Esophagus squamous epithelium (tissue), 5 donors: ENCODE measurements at regions not wholly inside any gene's neighbourhood (a gene's known extent, or its start where the extent isn't known, plus 50 kb on each side); places are given as distances from the start of the nearest gene placed in this dataset.

ENCODE experiments used
- DNase-seq: peaks from one replicate; lab custom pipeline; 2025; lab: John Stamatoyannopoulos, UW
- H3K27ac ChIP-seq, 4 donors: fragments of 200-600 bp; sonication (generic); one replicate each; pipeline ENCODE4 v1.5.1; 2016 to 2019; ENCODE audit warnings: mild to moderate bottlenecking in 1 of 4
- H3K27me3 ChIP-seq, 4 donors: fragments of 200-600 bp; sonication (generic); 1 replicate in 3 of 4; 2 replicates in 1 of 4; pipeline versions ENCODE4 v1.5.1 to v1.6.0; 2017 to 2021; ENCODE audit warnings: antibody characterized with exemption in 1 of 4
- H3K36me3 ChIP-seq, 3 donors: fragments of 200-600 bp; sonication (generic); one replicate each; pipeline ENCODE4 v1.5.1; 2016 to 2019
- H3K4me1 ChIP-seq, 3 donors: fragments of 200-600 bp; sonication (generic); one replicate each; pipeline ENCODE4 v1.5.1; 2017 to 2019
- H3K4me3 ChIP-seq, 4 donors: fragments of 200-600 bp; sonication (generic); 1 replicate in 3 of 4; 2 replicates in 1 of 4; pipeline ENCODE4 v1.5.1; 2016 to 2019; ENCODE audit warnings: mild to moderate bottlenecking in 2 of 4, moderate library complexity in 1 of 4
- H3K9me3 ChIP-seq, 3 donors: fragments of 200-600 bp; sonication (generic); one replicate each; pipeline ENCODE4 v1.5.1; 2016 to 2019
- CTCF ChIP-seq, 6 experiments: fragments of 450-650 bp in 4 of 6; fragments of 200-600 bp in 2 of 6; sonication (generic) in 2 of 6; IDR thresholded peaks; one replicate each; pipeline ENCODE4 v1.5.1; 2016 to 2019; ENCODE audit warnings: antibody characterized with exemption in 6 of 6, mild to moderate bottlenecking in 4 of 6, moderate library complexity in 4 of 6
- POLR2A ChIP-seq, 4 donors: fragments of 450-650 bp; IDR thresholded peaks; one replicate each; pipeline ENCODE4 v1.6.1; 2017; ENCODE audit warnings: antibody characterized with exemption in 4 of 4, mild to moderate bottlenecking in 4 of 4, moderate library complexity in 3 of 4
- WGBS, 2 donors: methylation state at CpG; one replicate each; pipeline ENCODE4 v1.1.5; 2018; 5-methylcytosine and 5-hydroxymethylcytosine counted together
- intact Hi-C: fragments of 100-400 bp; cut with DNase I; formaldehyde crosslinking; loops from one replicate; pipeline ENCODE4 v1.15.0; 2022
- donor health status: DM: yes; HTN: yes; CAD: no.

- H3K4me1 ChIP-seq = no peaks in the 10 kb centered on the region
- no peak overlapping the region for H3K27ac ChIP-seq
- no peak overlapping the region for H3K4me3 ChIP-seq
- DNase-seq = no peak
- TF ChIP-seq POLR2A (IDR thresholded peaks at IDR 0.05) = no peak
- TF ChIP-seq CTCF (IDR thresholded peaks at IDR 0.05) = no peak
- WGBS, 2 donors = 76 to 85% methylated on average over 6 of the region's 6 CpGs
- no peaks in the 10 kb centered on the region for H3K9me3 ChIP-seq
- H3K36me3 ChIP-seq = no peaks in the 10 kb centered on the region
- intact Hi-C loops = loop anchor here (10.0 kb wide), 1 partner anchor 937 kb away; no protein-coding TSS in a partner anchor
- H3K27me3 ChIP-seq = no peaks in the 10 kb centered on the region
Observed at GRCh38 chr3:124627501-124627908, 102.7 kb upstream of the UMPS start.

- no peak for DNase-seq
- Histone ChIP-seq H3K4me3 (no peak overlapping the region), H3K27ac (no peak overlapping the region), H3K4me1 (no peaks in the 10 kb centered on the region), H3K36me3 (peaks cover 0 to 2% (median 0%) of the 10 kb centered on the region in 3 donors), H3K9me3 (no peaks in the 10 kb centered on the region), H3K27me3 (no peaks in the 10 kb centered on the region)
- TF ChIP-seq POLR2A (IDR thresholded peaks at IDR 0.05) = no peak
- no peak for TF ChIP-seq CTCF (IDR thresholded peaks at IDR 0.05)
- 61 to 64% methylated on average over 4 of the region's 4 CpGs for WGBS, 2 donors
- intact Hi-C loops = loop anchor here (10.0 kb wide), 1 partner anchor 936 kb away; no protein-coding TSS in a partner anchor
Observed at GRCh38 chr3:124628863-124629262, 101.4 kb upstream of the UMPS start.

- 82 to 84% methylated on average over 2 of the region's 2 CpGs for whole genome bisulfite sequencing, 2 donors
- Histone ChIP-seq H3K4me3 (no peak overlapping the region), H3K9me3 (no peaks in the 10 kb centered on the region), H3K36me3 (peaks cover 0 to 8% (median 0%) of the 10 kb centered on the region in 3 donors), H3K27ac (no peak overlapping the region), H3K27me3 (no peaks in the 10 kb centered on the region), H3K4me1 (no peaks in the 10 kb centered on the region)
- no peak for DNase-seq
- intact Hi-C loops = loop anchor here (10.0 kb wide), 1 partner anchor 935 kb away; no protein-coding TSS in a partner anchor
- TF ChIP-seq POLR2A (IDR thresholded peaks at IDR 0.05) (no peak), CTCF (IDR thresholded peaks at IDR 0.05) (no peak)
Observed at GRCh38 chr3:124629497-124629896, 100.8 kb upstream of the UMPS start.

GRCh38 chr3:124630960-124631359, 99.3 kb upstream of the UMPS start:
- H3K27ac ChIP-seq = no peak overlapping the region
- H3K4me1 ChIP-seq = no peaks in the 10 kb centered on the region
- peaks cover 0 to 19% (median 0%) of the 10 kb centered on the region in 3 donors for H3K36me3 ChIP-seq
- DNase-seq = no peak
- H3K4me3 ChIP-seq = no peak overlapping the region
- intact Hi-C loops = no loop called here
- H3K27me3 ChIP-seq = no peaks in the 10 kb centered on the region
- 90 to 95% methylated on average over 5 of the region's 5 CpGs for WGBS, 2 donors
- no peaks in the 10 kb centered on the region for H3K9me3 ChIP-seq
- TF ChIP-seq POLR2A (IDR thresholded peaks at IDR 0.05) = no peak
- no peak for TF ChIP-seq CTCF (IDR thresholded peaks at IDR 0.05)

- WGBS, 2 donors = 88 to 92% methylated on average over 5 of the region's 5 CpGs
- intact Hi-C loops = no loop called here
- no peaks in the 10 kb centered on the region for H3K4me1 ChIP-seq
- no peak overlapping the region for H3K4me3 ChIP-seq
- no peak for DNase-seq
- no peak for TF ChIP-seq POLR2A (IDR thresholded peaks at IDR 0.05)
- TF ChIP-seq CTCF (IDR thresholded peaks at IDR 0.05) = no peak
- H3K36me3 ChIP-seq = peaks cover 0 to 27% (median 0%) of the 10 kb centered on the region in 3 donors
- no peak overlapping the region for H3K27ac ChIP-seq
- H3K27me3 ChIP-seq = no peaks in the 10 kb centered on the region
- H3K9me3 ChIP-seq = no peaks in the 10 kb centered on the region
Observed at GRCh38 chr3:124631727-124632126, 98.5 kb upstream of the UMPS start.
